ENCODE measurements at regions not wholly inside any gene's neighbourhood (a gene's known extent, or its start where the extent isn't known, plus 50 kb on each side); places are given as distances from the start of the nearest gene placed in this dataset.
"Not testable (repeated sequence)": the region's sequence is repeated elsewhere in the genome, so short reads cannot be mapped to it uniquely, and the experiment has no call there.

DNA sequence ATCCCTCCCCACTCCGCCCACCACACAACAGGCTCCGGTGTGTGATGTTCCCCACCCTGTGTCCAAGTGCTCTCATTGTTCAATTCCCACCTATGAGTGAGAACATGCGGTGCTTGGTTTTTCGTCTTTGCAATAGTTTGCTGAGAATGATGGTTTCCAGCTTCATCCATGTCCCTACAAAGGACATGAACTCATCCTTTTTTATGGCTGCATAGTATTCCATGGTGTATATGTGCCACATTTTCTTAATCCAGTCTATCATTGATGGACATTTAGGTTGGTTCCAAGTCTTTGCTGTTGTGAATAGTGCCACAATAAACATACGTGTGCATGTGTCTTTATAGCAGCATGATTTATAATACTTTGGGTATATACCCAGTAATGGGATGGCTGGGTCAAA lies 81.0 kb upstream of the TINAGL1 start:
- H3K4me1 ChIP-seq (ENCODE audit: control insufficient read depth in 1 of 2, insufficient read depth in 2 of 2, low read depth in 1 of 2, low read length in 1 of 2); POLR2A ChIA-PET: not testable (repeated sequence)

DNA sequence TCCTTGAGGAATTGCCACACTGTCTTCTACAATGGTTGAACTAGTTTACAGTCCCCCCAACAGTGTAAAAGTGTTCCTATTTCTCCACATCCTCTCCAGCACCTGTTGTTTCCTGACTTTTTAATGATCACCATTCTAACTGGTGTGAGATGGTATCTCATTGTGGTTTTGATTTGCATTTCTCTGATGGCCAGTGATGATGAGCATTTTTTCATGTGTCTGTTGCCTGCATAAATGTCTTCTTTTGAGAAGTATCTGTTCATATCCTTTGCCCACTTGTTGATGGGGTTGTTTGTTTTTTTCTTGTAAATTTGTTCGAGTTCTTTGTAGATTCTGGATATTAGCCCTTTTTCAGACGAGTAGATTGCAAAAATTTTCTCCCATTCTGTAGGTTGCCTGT lies 80.5 kb upstream of the TINAGL1 start:
- H3K36me3 ChIP-seq (replicated peaks in 1 of 2; ENCODE audit: control insufficient read depth in 1 of 2, insufficient read depth in 2 of 2, low read length in 1 of 2); H3K9me3 ChIP-seq; H3F3A ChIP-seq (replicated peaks; ENCODE audit: insufficient read depth); H3K4me3 ChIP-seq (ENCODE audit: low read depth in 2 of 2, low read length in 1 of 2); H3K4me2 ChIP-seq; H3K79me2 ChIP-seq (ENCODE audit: insufficient read depth); H3K27ac ChIP-seq (ENCODE audit: low read depth in 2 of 2, low read length in 1 of 2); H2AFZ ChIP-seq (ENCODE audit: low read depth); H3K9me2 ChIP-seq; POLR2A ChIA-PET; H3K9ac ChIP-seq; H3K27me3 ChIP-seq (ENCODE audit: insufficient read depth); H3K4me1 ChIP-seq (ENCODE audit: control insufficient read depth in 1 of 2, insufficient read depth in 2 of 2, low read depth in 1 of 2, low read length in 1 of 2); H4K20me1 ChIP-seq (ENCODE audit: insufficient read depth); CTCF ChIA-PET; DNase-seq: not testable (repeated sequence)
- WGBS (ENCODE audit: low lambda C conversion rate) = 27% methylated on average over 2 of the region's 2 CpGs

More for the DNA sequence above, 81.0 kb upstream of the TINAGL1 start:
- H2AFZ ChIP-seq (ENCODE audit: low read depth); H3K27ac ChIP-seq (ENCODE audit: low read depth in 2 of 2, low read length in 1 of 2); H3F3A ChIP-seq (replicated peaks; ENCODE audit: insufficient read depth); H3K9me2 ChIP-seq; H3K36me3 ChIP-seq (replicated peaks in 1 of 2; ENCODE audit: control insufficient read depth in 1 of 2, insufficient read depth in 2 of 2, low read length in 1 of 2); H3K4me2 ChIP-seq; H3K9ac ChIP-seq; H3K79me2 ChIP-seq (ENCODE audit: insufficient read depth); H4K20me1 ChIP-seq (ENCODE audit: insufficient read depth); H3K4me3 ChIP-seq (ENCODE audit: low read depth in 2 of 2, low read length in 1 of 2); H3K9me3 ChIP-seq; H3K27me3 ChIP-seq (ENCODE audit: insufficient read depth); CTCF ChIA-PET; DNase-seq: not testable (repeated sequence)
- WGBS (ENCODE audit: low lambda C conversion rate) = 77% methylated on average over 5 of the region's 5 CpGs

DNA sequence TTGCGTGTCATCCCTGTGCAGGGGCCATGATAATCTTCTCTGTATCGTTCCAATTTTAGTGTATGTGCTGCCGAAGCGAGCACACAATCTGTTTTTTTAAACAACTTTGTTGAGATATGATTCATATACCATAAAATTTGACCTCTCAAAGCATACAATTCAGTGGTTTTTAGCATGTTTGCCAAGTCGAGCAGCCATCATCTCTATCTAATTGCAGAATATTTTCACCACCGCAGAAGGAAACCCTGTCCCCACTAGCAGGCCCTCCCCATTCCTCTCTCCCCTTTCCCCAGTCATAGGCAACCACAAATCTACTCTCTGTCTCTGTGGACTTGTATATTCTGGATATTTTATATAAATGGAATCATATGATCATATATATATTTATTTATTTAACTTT lies 78.7 kb upstream of the TINAGL1 start:
- TF ChIP-seq EZH2phosphoT487 (IDR thresholded peaks at IDR 0.05; ENCODE audit: borderline replicate concordance, low read depth) = no peak
- TF ChIP-seq TCF12 (IDR thresholded peaks at IDR 0.05) = no peak
- no peak for TF ChIP-seq RFX5 (IDR thresholded peaks at IDR 0.05; ENCODE audit: low read length)
- TF ChIP-seq, protein P1, sequence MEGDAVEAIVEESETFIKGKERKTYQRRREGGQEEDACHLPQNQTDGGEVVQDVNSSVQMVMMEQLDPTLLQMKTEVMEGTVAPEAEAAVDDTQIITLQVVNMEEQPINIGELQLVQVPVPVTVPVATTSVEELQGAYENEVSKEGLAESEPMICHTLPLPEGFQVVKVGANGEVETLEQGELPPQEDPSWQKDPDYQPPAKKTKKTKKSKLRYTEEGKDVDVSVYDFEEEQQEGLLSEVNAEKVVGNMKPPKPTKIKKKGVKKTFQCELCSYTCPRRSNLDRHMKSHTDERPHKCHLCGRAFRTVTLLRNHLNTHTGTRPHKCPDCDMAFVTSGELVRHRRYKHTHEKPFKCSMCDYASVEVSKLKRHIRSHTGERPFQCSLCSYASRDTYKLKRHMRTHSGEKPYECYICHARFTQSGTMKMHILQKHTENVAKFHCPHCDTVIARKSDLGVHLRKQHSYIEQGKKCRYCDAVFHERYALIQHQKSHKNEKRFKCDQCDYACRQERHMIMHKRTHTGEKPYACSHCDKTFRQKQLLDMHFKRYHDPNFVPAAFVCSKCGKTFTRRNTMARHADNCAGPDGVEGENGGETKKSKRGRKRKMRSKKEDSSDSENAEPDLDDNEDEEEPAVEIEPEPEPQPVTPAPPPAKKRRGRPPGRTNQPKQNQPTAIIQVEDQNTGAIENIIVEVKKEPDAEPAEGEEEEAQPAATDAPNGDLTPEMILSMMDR (IDR thresholded peaks at IDR 0.05) = no peak
- no peak for TF ChIP-seq RAD21 (IDR thresholded peaks at IDR 0.05; ENCODE audit: low read length)
- no peak for TF ChIP-seq GATA2 (CRISPR knock-in tag; IDR thresholded peaks at IDR 0.05)
- TF ChIP-seq RCOR1 (IDR thresholded peaks at IDR 0.05; ENCODE audit: low read length) = no peak
- no peak for TF ChIP-seq NFIC (IDR thresholded peaks at IDR 0.05; ENCODE audit: borderline replicate concordance)
- no peak for TF ChIP-seq POLR2AphosphoS5 (IDR thresholded peaks at IDR 0.05; ENCODE audit: low read depth, low read length)
- TF ChIP-seq SIN3A (IDR thresholded peaks at IDR 0.05; ENCODE audit: borderline replicate concordance, low read depth, low read length) = no peak
- TF ChIP-seq TEAD4 (IDR thresholded peaks at IDR 0.05; ENCODE audit: borderline replicate concordance, insufficient read depth) = no peak
- no peak for TF ChIP-seq FOXM1 (IDR thresholded peaks at IDR 0.05; ENCODE audit: low read depth)
- Histone ChIP-seq H3F3A (replicated peaks; ENCODE audit: insufficient read depth) (no peaks in the 10 kb centered on the region), H3K4me3 (ENCODE audit: low read depth in 2 of 2, low read length in 1 of 2) (no peak overlapping the region), H3K9ac (no peak overlapping the region), H3K4me1 (ENCODE audit: control insufficient read depth in 1 of 2, insufficient read depth in 2 of 2, low read depth in 1 of 2, low read length in 1 of 2) (peaks cover 0 to 5% of the 10 kb centered on the region in 2 experiments; a peak in 1 of 4 replicates), H3K27me3 (ENCODE audit: insufficient read depth) (no peaks in the 10 kb centered on the region; the same call in 1 of the 2 replicates), H4K20me1 (ENCODE audit: insufficient read depth) (no peaks in the 10 kb centered on the region), H3K27ac (ENCODE audit: low read depth in 2 of 2, low read length in 1 of 2) (no peak overlapping the region), H3K9me2 (no peaks in the 10 kb centered on the region), H3K79me2 (ENCODE audit: insufficient read depth) (no peaks in the 10 kb centered on the region), H3K36me3 (replicated peaks in 1 of 2; ENCODE audit: control insufficient read depth in 1 of 2, insufficient read depth in 2 of 2, low read length in 1 of 2) (no peaks in the 10 kb centered on the region), H3K4me2 (no peak overlapping the region), H2AFZ (ENCODE audit: low read depth) (no peak overlapping the region), H3K9me3 (no peaks in the 10 kb centered on the region)
- no peak for DNase-seq
- 69% methylated on average over 6 of the region's 6 CpGs for WGBS (ENCODE audit: low lambda C conversion rate)
- ChIA-PET CTCF (no interaction called here), POLR2A (no interaction called here)

Measured in SK-N-SH (cell line).